Activated CD4-positive, alpha-beta T cell treated with anti-CD3 and anti-CD28 coated beads for 36 hours (primary cell): ENCODE measurements at regions not wholly inside any gene's neighbourhood (a gene's known extent, or its start where the extent isn't known, plus 50 kb on each side); places are given as distances from the start of the nearest gene placed in this dataset.
"Not testable (repeated sequence)": the region's sequence is repeated elsewhere in the genome, so short reads cannot be mapped to it uniquely, and the experiment has no call there.

Experiments
- ATAC-seq: fragments of 200-7000 bp; cut with Tn5 transposase; one replicate; pipeline ENCODE4 v1.10.0; 2021; ENCODE audit warnings: mild to moderate bottlenecking, moderate library complexity
- CTCF ChIA-PET: fragments of 350-600 bp; sonication (Branson Sonifier 250); formaldehyde crosslinking; loops from one replicate; lab custom pipeline; 2021; ENCODE audit warnings: antibody characterized with exemption; lab: Charles Lee
- POLR2A ChIA-PET: fragments of 350-600 bp; sonication (Branson Sonifier 250); formaldehyde crosslinking; loops from one replicate; lab custom pipeline; 2021; ENCODE audit warnings: antibody characterized with exemption, inconsistent platforms; lab: Charles Lee
- DNase-seq: peaks from one replicate; pipeline ENCODE4 v3.0.0-alpha.2; 2020
- H3K27ac Mint-ChIP-seq: one replicate; pipeline ENCODE4 v1.8.0; 2021; ENCODE audit warnings: mixed read lengths
- H3K27me3 Mint-ChIP-seq: one replicate; pipeline ENCODE4 v1.8.0; 2021; ENCODE audit warnings: mixed read lengths
- H3K36me3 Mint-ChIP-seq: one replicate; pipeline ENCODE4 v1.8.0; 2021; ENCODE audit warnings: low read depth, mixed read lengths
- H3K4me1 Mint-ChIP-seq: one replicate; pipeline ENCODE4 v1.8.0; 2021; ENCODE audit warnings: mixed read lengths
- H3K4me3 Mint-ChIP-seq: one replicate; pipeline ENCODE4 v1.8.0; 2021; ENCODE audit warnings: mild to moderate bottlenecking, moderate library complexity, mixed read lengths
- H3K9me3 Mint-ChIP-seq: one replicate; pipeline ENCODE4 v1.8.0; 2021; ENCODE audit warnings: low read depth, mixed read lengths
- intact Hi-C, 2 experiments: fragments of 100-400 bp; cut with DNase I in 1 of 2; cut with micrococcal nuclease in 1 of 2; formaldehyde crosslinking; loops; one replicate each; pipeline versions ENCODE4 v1.14.2 to v1.15.1; 2022 to 2024; cut with DNase I, micrococcal nuclease

DNA sequence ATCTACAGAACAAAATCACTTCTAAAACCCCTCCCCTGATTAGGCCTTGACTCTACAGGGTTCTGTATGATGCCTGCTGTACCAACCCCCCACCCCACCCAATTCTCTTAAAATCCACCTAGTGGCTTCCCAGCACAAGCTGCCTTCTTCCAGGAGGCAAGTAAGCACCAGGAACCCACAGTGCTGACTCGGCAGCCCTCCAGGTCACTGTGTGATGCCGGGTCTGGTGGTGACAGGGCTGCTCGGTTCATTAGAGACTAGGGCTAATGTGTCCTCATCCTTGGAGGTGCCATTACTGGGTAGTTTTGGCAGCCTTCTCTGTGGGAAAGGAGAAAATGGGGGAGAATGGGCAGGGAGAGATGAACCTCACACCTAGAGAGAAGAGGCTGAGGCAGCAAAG, 363.5 kb downstream of the PTPRU start:
- no peak overlapping the region for H3K4me3 Mint-ChIP-seq
- DNase-seq (no peak), ATAC-seq (no peak)
- ChIA-PET CTCF (no interaction called here), POLR2A (no interaction called here)
- no peaks in the 10 kb centered on the region for H3K36me3 Mint-ChIP-seq
- no peak overlapping the region for H3K27ac Mint-ChIP-seq
- no peaks in the 10 kb centered on the region for H3K9me3 Mint-ChIP-seq
- H3K27me3 Mint-ChIP-seq: peaks cover 9% of the 10 kb centered on the region
- intact Hi-C loops: no loop called here
- H3K4me1 Mint-ChIP-seq: no peaks in the 10 kb centered on the region

- Mint-ChIP-seq H3K27ac (no peak overlapping the region), H3K4me1 (no peaks in the 10 kb centered on the region), H3K9me3 (no peaks in the 10 kb centered on the region), H3K36me3 (no peaks in the 10 kb centered on the region), H3K27me3 (peaks cover 9% of the 10 kb centered on the region), H3K4me3 (no peak overlapping the region)
- DNase-seq: no peak
- POLR2A ChIA-PET: no interaction called here
- CTCF ChIA-PET: no interaction called here
- ATAC-seq: no peak
- intact Hi-C loops: no loop called here
These were observed 362.7 kb downstream of the PTPRU start for GRCh38 chr1:29599071-29599470.

GRCh38 chr1:29597861-29598260, 361.5 kb downstream of the PTPRU start:
- Mint-ChIP-seq H3K36me3 (no peaks in the 10 kb centered on the region), H3K9me3 (no peaks in the 10 kb centered on the region), H3K27me3 (peaks cover 6% of the 10 kb centered on the region), H3K4me1 (no peaks in the 10 kb centered on the region), H3K27ac (no peak overlapping the region), H3K4me3 (no peak overlapping the region)
- no peak for ATAC-seq
- no peak for DNase-seq
- ChIA-PET CTCF (interaction anchor here (0.9 kb wide), 1 partner anchor 251 kb away, joined by 4 read pairs; no protein-coding TSS in a partner anchor), POLR2A (no interaction called here)
- intact Hi-C loops: no loop called here

GRCh38 chr1:29593601-29594382, 357.5 kb downstream of the PTPRU start:
- CTCF ChIA-PET: interaction anchor here (0.6 kb wide), 1 partner anchor 215 kb away, joined by 3 read pairs; no protein-coding TSS in a partner anchor
- intact Hi-C loops: no loop called here

DNA sequence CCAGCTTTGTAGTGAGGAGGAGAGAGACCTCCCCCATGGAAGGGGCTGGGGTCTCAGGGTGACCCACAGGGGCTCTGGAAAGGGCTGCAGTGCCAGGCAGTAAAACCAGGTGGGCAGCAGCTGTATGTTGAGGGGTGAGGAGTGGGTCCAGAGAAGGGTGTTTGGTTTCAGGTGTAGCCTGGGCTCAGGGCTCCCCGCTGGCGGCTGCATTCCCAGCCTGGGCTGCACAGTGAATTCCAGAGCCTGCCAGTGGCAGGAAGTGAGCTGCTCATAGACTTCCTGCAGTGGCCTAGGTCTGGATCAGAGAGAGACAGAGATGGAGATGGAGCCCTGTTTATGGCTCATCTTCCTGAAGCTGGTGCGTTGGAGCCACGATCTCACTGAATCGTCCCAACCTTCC, 356.4 kb downstream of the PTPRU start:
- H3K27me3 Mint-ChIP-seq: peaks cover 4% of the 10 kb centered on the region
- no peaks in the 10 kb centered on the region for H3K4me1 Mint-ChIP-seq
- ChIA-PET POLR2A (no interaction called here), CTCF (interaction anchor here (0.7 kb wide), 1 partner anchor 1424 kb away, joined by 3 read pairs; no protein-coding TSS in a partner anchor)
- intact Hi-C loops: no loop called here
- no peaks in the 10 kb centered on the region for H3K36me3 Mint-ChIP-seq
- no peak overlapping the region for H3K27ac Mint-ChIP-seq
- no peak for DNase-seq
- ATAC-seq: no peak
- H3K4me3 Mint-ChIP-seq: no peak overlapping the region
- no peaks in the 10 kb centered on the region for H3K9me3 Mint-ChIP-seq

More at GRCh38 chr1:29593601-29594382, 357.5 kb downstream of the PTPRU start:
- Mint-ChIP-seq H3K27ac (no peak overlapping the region), H3K4me1 (no peaks in the 10 kb centered on the region), H3K9me3 (no peaks in the 10 kb centered on the region), H3K4me3 (no peak overlapping the region), H3K36me3 (no peaks in the 10 kb centered on the region), H3K27me3 (no peaks in the 10 kb centered on the region)
- POLR2A ChIA-PET: no interaction called here
- DNase-seq: no peak
- no peak for ATAC-seq

DNA sequence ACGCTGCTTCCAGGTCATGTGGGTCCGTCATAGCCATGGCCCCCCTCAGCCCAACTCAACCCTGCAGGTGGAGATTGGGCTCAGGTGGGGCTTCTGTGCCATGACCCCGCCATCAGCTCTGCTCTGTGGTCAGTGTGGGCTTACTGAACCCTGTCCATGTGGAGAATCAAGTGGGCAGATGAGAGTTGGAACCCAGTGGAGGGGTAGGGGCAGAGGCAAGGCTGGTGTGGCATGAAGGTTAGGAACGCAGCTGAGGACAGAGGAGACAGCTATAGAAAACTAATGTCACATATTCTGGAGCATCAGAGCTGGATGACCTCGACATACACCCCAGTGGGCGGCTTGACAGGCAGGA, 355.9 kb downstream of the PTPRU start:
- H3K4me3 Mint-ChIP-seq: no peak overlapping the region
- H3K36me3 Mint-ChIP-seq: no peaks in the 10 kb centered on the region
- DNase-seq (no peak), ATAC-seq (no peak)
- peaks cover 6% of the 10 kb centered on the region for H3K27me3 Mint-ChIP-seq
- no peaks in the 10 kb centered on the region for H3K9me3 Mint-ChIP-seq
- ChIA-PET POLR2A (no interaction called here), CTCF (no interaction called here)
- no peak overlapping the region for H3K27ac Mint-ChIP-seq
- intact Hi-C loops: no loop called here
- H3K4me1 Mint-ChIP-seq: no peaks in the 10 kb centered on the region

DNA sequence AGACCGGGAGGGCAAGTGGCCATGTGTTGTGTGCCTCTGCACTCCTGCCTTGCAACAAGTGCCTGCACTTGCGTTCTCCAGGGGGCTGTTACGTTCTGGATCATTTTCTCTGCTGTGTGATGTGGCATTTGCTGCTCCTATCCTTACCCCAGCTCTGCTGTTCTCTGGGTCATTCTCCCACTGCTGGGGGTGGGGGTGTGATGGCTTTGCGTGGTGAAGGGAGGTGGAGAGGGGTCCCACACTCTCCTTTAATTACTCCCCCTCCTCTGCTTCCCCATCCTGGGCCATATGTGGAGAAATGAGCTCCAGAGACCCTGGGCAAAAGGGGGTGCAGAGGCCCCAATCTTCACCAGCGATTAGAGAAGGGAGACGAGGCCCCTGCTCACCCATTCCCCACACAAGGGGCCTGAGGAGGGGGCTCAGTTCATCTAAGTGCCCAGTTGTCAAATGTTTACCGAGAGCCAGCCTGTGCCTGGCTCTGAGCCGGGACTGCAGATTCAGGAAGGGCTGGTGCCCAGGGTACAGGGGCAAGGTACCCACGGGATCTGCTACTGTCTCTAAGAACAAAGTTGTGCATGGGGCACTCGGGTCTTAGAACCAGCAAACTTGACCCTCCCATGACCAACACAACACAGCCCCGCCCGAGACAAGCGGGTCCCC, 355.4 kb downstream of the PTPRU start:
- peaks cover 8% of the 10 kb centered on the region for H3K27me3 Mint-ChIP-seq
- H3K36me3 Mint-ChIP-seq: no peaks in the 10 kb centered on the region
- CTCF ChIA-PET: no interaction called here
- no peak overlapping the region for H3K4me3 Mint-ChIP-seq
- POLR2A ChIA-PET: no interaction called here
- no peaks in the 10 kb centered on the region for H3K4me1 Mint-ChIP-seq
- H3K9me3 Mint-ChIP-seq: no peaks in the 10 kb centered on the region
- no peak for DNase-seq
- intact Hi-C loops: no loop called here
- no peak for ATAC-seq
- no peak overlapping the region for H3K27ac Mint-ChIP-seq

GRCh38 chr1:29590583-29591565, 354.6 kb downstream of the PTPRU start:
- Mint-ChIP-seq H3K4me1 (no peaks in the 10 kb centered on the region), H3K27me3 (peaks cover 10% of the 10 kb centered on the region), H3K27ac (no peak overlapping the region), H3K36me3 (no peaks in the 10 kb centered on the region), H3K9me3 (no peaks in the 10 kb centered on the region), H3K4me3 (no peak overlapping the region)
- POLR2A ChIA-PET: interaction anchor here (0.7 kb wide), 1 partner anchor 58 kb away, joined by 5 read pairs; no protein-coding TSS in a partner anchor
- intact Hi-C loops: no loop called here
- CTCF ChIA-PET: interaction anchor here (1.0 kb wide), 1 partner anchor 202 kb away, joined by 4 read pairs; no protein-coding TSS in a partner anchor
- DNase-seq (no peak), ATAC-seq (no peak)

DNA sequence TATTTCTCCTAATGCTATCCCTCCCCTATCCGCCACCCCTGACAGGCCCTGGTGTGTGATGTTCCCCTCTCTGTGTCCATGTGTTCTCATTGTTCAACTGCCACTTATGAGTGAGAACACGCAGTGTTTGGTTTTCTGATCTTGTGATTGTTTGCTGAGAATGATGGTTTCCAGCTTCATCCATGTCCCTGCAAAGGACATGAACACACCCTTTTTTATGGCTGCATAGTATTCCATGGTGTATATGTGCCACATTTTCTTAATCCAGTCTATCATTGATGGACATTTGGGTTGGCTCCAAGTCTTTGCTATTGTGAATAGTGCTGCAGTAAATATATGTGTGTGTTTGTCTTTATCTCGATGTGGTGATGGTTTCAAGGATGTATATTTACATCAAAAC, 353.4 kb downstream of the PTPRU start:
- H3K27ac Mint-ChIP-seq, intact Hi-C loops, H3K4me3 Mint-ChIP-seq, DNase-seq, POLR2A ChIA-PET, ATAC-seq, H3K9me3 Mint-ChIP-seq, H3K36me3 Mint-ChIP-seq, CTCF ChIA-PET, H3K4me1 Mint-ChIP-seq: not testable (repeated sequence)
- H3K27me3 Mint-ChIP-seq: peaks cover 10% of the 10 kb centered on the region

DNA sequence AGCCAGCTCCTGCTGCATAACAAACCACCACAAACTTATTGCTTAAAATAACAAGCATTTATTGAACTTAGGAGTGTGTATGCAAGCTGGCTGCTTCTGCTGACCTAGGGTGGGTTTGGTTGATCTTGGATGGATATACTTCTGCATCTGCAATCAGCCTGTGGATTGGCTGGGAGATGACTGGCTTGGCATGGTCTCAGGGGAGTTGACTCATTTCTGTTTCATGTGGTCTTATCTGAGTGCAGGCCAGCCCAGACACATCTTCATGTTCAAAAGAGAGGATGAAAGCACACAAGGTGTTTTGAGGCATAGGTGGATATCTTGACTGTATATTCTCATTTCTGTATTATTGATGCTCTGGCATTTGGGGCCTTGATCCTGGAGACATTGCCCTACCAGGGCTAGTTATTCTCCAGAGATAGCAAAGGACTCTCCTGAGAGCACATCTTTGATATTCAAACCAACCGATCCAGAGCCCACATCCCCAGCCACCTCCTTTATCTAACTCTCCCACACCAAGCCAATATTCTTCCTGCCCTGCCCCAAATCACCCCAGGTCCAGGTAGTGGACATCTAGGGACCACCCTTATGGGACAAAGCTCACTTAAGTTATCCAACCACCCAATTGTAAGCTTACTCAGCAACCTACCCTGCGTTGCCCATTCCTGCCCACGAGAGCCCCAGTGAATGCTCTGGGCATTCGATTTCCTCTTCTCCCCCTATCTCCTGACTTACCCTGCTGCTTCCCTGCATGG, 350.8 kb downstream of the PTPRU start:
- Mint-ChIP-seq H3K27ac (no peak overlapping the region), H3K4me3 (no peak overlapping the region), H3K36me3 (no peaks in the 10 kb centered on the region), H3K4me1 (no peaks in the 10 kb centered on the region), H3K9me3 (no peaks in the 10 kb centered on the region), H3K27me3 (peaks cover 10% of the 10 kb centered on the region)
- no peak for ATAC-seq
- no peak for DNase-seq
- CTCF ChIA-PET: no interaction called here
- POLR2A ChIA-PET: no interaction called here
- intact Hi-C loops: no loop called here

DNA sequence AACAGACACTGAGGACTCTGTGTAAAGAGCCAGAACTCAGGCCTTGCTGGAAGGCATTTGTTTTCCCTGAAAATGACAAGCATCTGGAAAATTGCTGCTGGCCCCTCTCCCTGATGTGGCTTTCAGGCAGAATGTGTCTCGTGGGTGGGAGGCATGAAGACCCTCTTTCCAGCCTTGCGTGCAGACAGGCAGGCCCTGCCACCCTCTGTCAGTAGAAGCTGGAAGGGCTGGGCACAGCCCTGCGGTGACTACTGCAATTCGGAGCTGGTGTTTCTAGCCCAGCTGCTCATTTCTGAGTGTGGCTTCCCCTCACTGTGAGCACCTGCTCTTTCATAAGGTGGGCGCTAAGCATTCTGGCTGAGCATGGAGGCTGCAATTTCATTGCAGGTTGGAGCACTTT, 349.9 kb downstream of the PTPRU start:
- intact Hi-C loops: no loop called here
- CTCF ChIA-PET: interaction anchor here (0.5 kb wide), 1 partner anchor 1809 kb away, joined by 3 read pairs; no protein-coding TSS in a partner anchor
- no peaks in the 10 kb centered on the region for H3K4me1 Mint-ChIP-seq

More for the DNA sequence above, 349.9 kb downstream of the PTPRU start:
- POLR2A ChIA-PET: no interaction called here
- peaks cover 10% of the 10 kb centered on the region for H3K27me3 Mint-ChIP-seq
- no peaks in the 10 kb centered on the region for H3K36me3 Mint-ChIP-seq
- H3K4me3 Mint-ChIP-seq: no peak overlapping the region
- H3K9me3 Mint-ChIP-seq: no peaks in the 10 kb centered on the region
- ATAC-seq (no peak), DNase-seq (no peak)
- H3K27ac Mint-ChIP-seq: no peak overlapping the region
